GM12878 (cell line): ENCODE measurements at regions not wholly inside any gene's neighbourhood (a gene's known extent, or its start where the extent isn't known, plus 50 kb on each side); places are given as distances from the start of the nearest gene placed in this dataset.
A peak's percentile ranks its signal among the peaks of the same experiment; 100 is the strongest.

Source experiments
- BCLAF1 ChIP-seq: fragments of 450-650 bp; IDR thresholded peaks from 2 replicates; pipeline ENCODE4 v1.6.1; 2017; ENCODE audit warnings: antibody characterized with exemption, mild to moderate bottlenecking, moderate library complexity
- BMI1 ChIP-seq: fragments of 450-650 bp; IDR thresholded peaks from 2 replicates; pipeline ENCODE4 v1.6.1; 2016; ENCODE audit warnings: mild to moderate bottlenecking, moderate library complexity, borderline replicate concordance
- CEBPB ChIP-seq, 2 experiments: fragments of 150-350 bp in 1 of 2; IDR thresholded peaks; 2 replicates each; pipeline ENCODE4 v1.6.1; 2012 to 2014; ENCODE audit warnings: low read depth in 2 of 2, low read length in 2 of 2, borderline replicate concordance in 1 of 2, inconsistent platforms in 1 of 2
- CREB1 ChIP-seq: IDR thresholded peaks from 2 replicates; pipeline ENCODE4 v1.6.1; 2012; ENCODE audit warnings: low read depth, mild to moderate bottlenecking, inconsistent platforms
- CUX1 ChIP-seq: IDR thresholded peaks from 2 replicates; pipeline ENCODE4 v1.6.1; 2012; ENCODE audit warnings: improper control_type of control experiment, low read depth, low read length; ENCODE audit not compliant: insufficient replicate concordance
- E2F8 ChIP-seq: fragments of 450-650 bp; IDR thresholded peaks from 2 replicates; pipeline ENCODE4 v1.6.1; 2018; ENCODE audit warnings: mild to moderate bottlenecking, low read depth, moderate library complexity; ENCODE audit not compliant: partially characterized antibody
- EGR1 ChIP-seq, 2 experiments: IDR thresholded peaks; 1 replicate in 1 of 2; 2 replicates in 1 of 2; pipeline ENCODE4 v1.6.1; 2011 to 2012; ENCODE audit warnings: low read depth in 2 of 2, low read length in 2 of 2, borderline replicate concordance in 1 of 2, mild to moderate bottlenecking in 1 of 2, moderate library complexity in 1 of 2
- MTA2 ChIP-seq: fragments of 450-650 bp; IDR thresholded peaks from 2 replicates; pipeline ENCODE4 v1.6.1; 2016; ENCODE audit warnings: low read depth, mild to moderate bottlenecking, moderate library complexity
- NFXL1 ChIP-seq: fragments of 450-650 bp; IDR thresholded peaks from 2 replicates; pipeline ENCODE4 v1.6.1; 2017; ENCODE audit warnings: antibody characterized with exemption, mild to moderate bottlenecking, borderline replicate concordance
- NR2F1 ChIP-seq: fragments of 450-650 bp; conservative IDR thresholded peaks from 2 replicates; pipeline ENCODE4 v1.6.1; 2017; ENCODE audit warnings: mild to moderate bottlenecking
- PKNOX1 ChIP-seq: fragments of 450-650 bp; IDR thresholded peaks from 2 replicates; pipeline ENCODE4 v1.6.1; 2016; ENCODE audit warnings: mild to moderate bottlenecking
- RAD21 ChIP-seq: IDR thresholded peaks from 2 replicates; pipeline ENCODE4 v1.6.1; 2011; ENCODE audit warnings: mild to moderate bottlenecking, low read depth, low read length, moderate library complexity; ENCODE audit not compliant: insufficient read depth
- RAD51 ChIP-seq: fragments of 450-650 bp; IDR thresholded peaks from 2 replicates; pipeline ENCODE4 v1.6.1; 2016; ENCODE audit warnings: moderate library complexity, mild to moderate bottlenecking, inconsistent platforms
- SMC3 ChIP-seq: IDR thresholded peaks from 2 replicates; pipeline ENCODE4 v1.6.1; 2011; ENCODE audit warnings: low read length, improper control_type of control experiment, borderline replicate concordance
- SP1 ChIP-seq: IDR thresholded peaks from one replicate; pipeline ENCODE4 v1.6.1; 2011; ENCODE audit warnings: low read depth, low read length
- TCF3 ChIP-seq: IDR thresholded peaks from 2 replicates; pipeline ENCODE4 v1.6.1; 2012; ENCODE audit warnings: low read depth, mild to moderate bottlenecking, low read length, borderline replicate concordance; ENCODE audit not compliant: insufficient read depth
- ZNF622 ChIP-seq: fragments of 450-650 bp; IDR thresholded peaks from 2 replicates; pipeline ENCODE4 v1.6.1; 2017; ENCODE audit warnings: mild to moderate bottlenecking, inconsistent platforms

GRCh38 chr13:77429320-77430142 lies 102.6 kb upstream of the MYCBP2 start (continued):
- TF ChIP-seq BMI1 (peak; percentile 12; the same call in 1 of the 2 replicates), NR2F1 (peak; percentile 81), E2F8 (no peak), PKNOX1 (peak; percentile 60), NFXL1 (no peak), ZNF622 (no peak), SMC3 (0 out of 2 replicates have a peak, but pooled peaks have one; percentile 5), CEBPB (IDR thresholded peaks at IDR 0.05; ENCODE audit: borderline replicate concordance in 1 of 2, low read depth in 2 of 2, low read length in 2 of 2) (peak in 1 of 2 experiments; percentile 9; a peak in 1 of 4 replicates), BCLAF1 (no peak), SP1 (peak; percentile 46), CREB1 (peak; percentile 28; the same call in 1 of the 2 replicates), RAD51 (no peak), CUX1 (peak; percentile 35), MTA2 (peak; percentile 96), TCF3 (no peak), RAD21 (peak; percentile 21; the same call in 1 of the 2 replicates), EGR1 (IDR thresholded peaks at IDR 0.05; ENCODE audit: borderline replicate concordance in 1 of 2, low read depth in 2 of 2, low read length in 2 of 2) (0 out of 3 replicates have a peak, but pooled peaks of 1 of the 2 experiments have one; percentile 22)
